Astrocyte of the hippocampus (primary cell): ENCODE measurements at regions not wholly inside any gene's neighbourhood (a gene's known extent, or its start where the extent isn't known, plus 50 kb on each side); places are given as distances from the start of the nearest gene placed in this dataset.

ENCODE experiments used
- DNase-seq: peaks from one replicate; pipeline ENCODE4 v3.0.0; 2011; ENCODE audit warnings: low read depth, low spot score

- DNase-seq: no peak
Measured at GRCh38 chr18:56278421-56279003, 359.9 kb downstream of the TXNL1 start.

GRCh38 chr18:56276466-56276865, 361.9 kb downstream of the TXNL1 start:
- no peak for DNase-seq

GRCh38 chr18:56273541-56274219, 364.7 kb downstream of the TXNL1 start:
- DNase-seq: no peak

- no peak for DNase-seq
Measured at GRCh38 chr18:56270671-56271250, 367.6 kb downstream of the TXNL1 start.

GRCh38 chr18:56269958-56270357, 368.4 kb downstream of the TXNL1 start:
- no peak for DNase-seq

- no peak for DNase-seq
Measured at GRCh38 chr18:56268952-56269351, 369.4 kb downstream of the TXNL1 start.

- peak; percentile 11 for DNase-seq
Measured at GRCh38 chr18:56267334-56267733, 371.1 kb downstream of the TXNL1 start.

- DNase-seq: no peak
Measured at GRCh38 chr18:56258178-56258577, 380.2 kb downstream of the TXNL1 start.

GRCh38 chr18:56257205-56257604, 381.2 kb downstream of the TXNL1 start:
- DNase-seq: peak; percentile 73

- DNase-seq: no peak
Measured at GRCh38 chr18:56256659-56257058, 381.7 kb downstream of the TXNL1 start.

GRCh38 chr18:56255381-56255780, 383.0 kb downstream of the TXNL1 start:
- DNase-seq: no peak

- peak; percentile 16 for DNase-seq
Measured at GRCh38 chr18:56252456-56252855, 385.9 kb downstream of the TXNL1 start.

- DNase-seq: no peak
Measured at GRCh38 chr18:56248610-56249235, 389.7 kb downstream of the TXNL1 start.

GRCh38 chr18:56246916-56247315, 391.5 kb downstream of the TXNL1 start:
- no peak for DNase-seq

GRCh38 chr18:56245866-56246580, 392.4 kb downstream of the TXNL1 start:
- DNase-seq: peak; percentile 66

GRCh38 chr18:56240405-56240804, 398.0 kb downstream of the TXNL1 start:
- DNase-seq: no peak

GRCh38 chr18:56238576-56238975, 399.8 kb downstream of the TXNL1 start:
- no peak for DNase-seq

- DNase-seq: peak; percentile 68
Measured at GRCh38 chr18:56235481-56236013, 402.8 kb downstream of the TXNL1 start.

- no peak for DNase-seq
Measured at GRCh38 chr18:56235071-56235470, 403.3 kb downstream of the TXNL1 start.

- DNase-seq: peak; percentile 85
Measured at GRCh38 chr18:56233595-56233994, 404.8 kb downstream of the TXNL1 start.

- DNase-seq: no peak
Measured at GRCh38 chr18:56226025-56226424, 412.4 kb downstream of the TXNL1 start.
